ENCODE measurements at regions not wholly inside any gene's neighbourhood (a gene's known extent, or its start where the extent isn't known, plus 50 kb on each side); places are given as distances from the start of the nearest gene placed in this dataset.

DNA sequence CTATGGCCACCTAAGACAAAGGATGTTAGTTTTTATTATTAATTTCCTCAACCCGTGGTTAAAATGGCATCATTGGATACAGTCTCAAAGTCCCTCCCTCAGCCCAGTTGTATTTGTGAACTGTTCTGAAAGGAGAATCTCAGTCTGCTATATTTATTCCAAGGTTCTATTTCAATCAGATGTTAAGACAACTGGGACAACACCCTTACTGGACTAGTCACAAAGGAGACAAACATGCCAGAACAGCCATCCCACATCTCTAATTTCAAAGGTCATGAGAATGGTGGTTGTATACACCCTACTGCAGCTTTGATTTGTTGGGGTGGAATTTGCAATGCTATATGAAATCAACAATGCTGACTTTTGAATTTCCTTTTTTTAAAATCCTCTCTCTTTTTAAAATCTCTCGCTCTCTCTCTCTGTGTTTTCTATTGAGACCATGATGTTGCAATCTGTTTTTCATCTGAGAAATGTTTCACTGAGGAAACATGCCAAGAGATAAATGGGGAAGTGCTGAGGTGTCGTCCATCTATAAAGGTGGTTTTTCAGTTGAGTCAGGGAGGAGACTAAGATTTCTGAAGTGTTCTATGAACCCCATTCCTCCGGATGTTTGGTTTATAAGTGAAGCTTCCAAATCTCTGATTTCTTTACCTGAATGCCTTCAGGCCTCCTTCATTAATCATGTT is 201.5 kb upstream of the GATB start:
- no peaks in the 10 kb centered on the region for H3K36me3 Mint-ChIP-seq (ENCODE audit: low read depth)
- H3K27ac Mint-ChIP-seq = no peak overlapping the region

DNA sequence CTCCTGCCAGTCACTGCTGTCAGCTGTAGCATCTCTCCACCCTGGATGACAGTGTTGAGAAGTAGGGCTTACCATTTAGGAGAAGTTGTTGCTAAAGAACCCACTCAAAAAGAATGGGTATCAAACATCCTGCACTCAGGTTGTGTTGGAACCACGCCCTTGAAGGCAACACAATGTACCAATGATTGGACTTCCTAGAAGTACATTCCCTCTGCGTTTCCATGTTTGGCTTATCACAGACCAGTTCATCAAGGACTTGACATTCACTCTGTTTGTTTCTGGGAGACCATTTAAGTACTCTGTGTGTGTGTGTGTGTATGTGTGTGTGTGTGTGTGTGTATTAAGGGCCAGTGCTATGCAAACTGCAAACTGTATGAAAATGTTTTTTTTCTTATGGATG is 200.6 kb upstream of the GATB start:
- H3K4me1 Mint-ChIP-seq (ENCODE audit: low read depth) = no peaks in the 10 kb centered on the region
- H3K4me3 Mint-ChIP-seq = no peak overlapping the region
- H3K27me3 Mint-ChIP-seq = no peaks in the 10 kb centered on the region
- H3K9me3 Mint-ChIP-seq = peaks cover 3% of the 10 kb centered on the region
- no peaks in the 10 kb centered on the region for H3K36me3 Mint-ChIP-seq (ENCODE audit: low read depth)
- H3K27ac Mint-ChIP-seq = no peak overlapping the region

More for the DNA sequence above, 201.5 kb upstream of the GATB start:
- Mint-ChIP-seq H3K9me3 (peaks cover 3% of the 10 kb centered on the region), H3K4me1 (ENCODE audit: low read depth) (no peaks in the 10 kb centered on the region), H3K27me3 (no peaks in the 10 kb centered on the region), H3K4me3 (no peak overlapping the region)

DNA sequence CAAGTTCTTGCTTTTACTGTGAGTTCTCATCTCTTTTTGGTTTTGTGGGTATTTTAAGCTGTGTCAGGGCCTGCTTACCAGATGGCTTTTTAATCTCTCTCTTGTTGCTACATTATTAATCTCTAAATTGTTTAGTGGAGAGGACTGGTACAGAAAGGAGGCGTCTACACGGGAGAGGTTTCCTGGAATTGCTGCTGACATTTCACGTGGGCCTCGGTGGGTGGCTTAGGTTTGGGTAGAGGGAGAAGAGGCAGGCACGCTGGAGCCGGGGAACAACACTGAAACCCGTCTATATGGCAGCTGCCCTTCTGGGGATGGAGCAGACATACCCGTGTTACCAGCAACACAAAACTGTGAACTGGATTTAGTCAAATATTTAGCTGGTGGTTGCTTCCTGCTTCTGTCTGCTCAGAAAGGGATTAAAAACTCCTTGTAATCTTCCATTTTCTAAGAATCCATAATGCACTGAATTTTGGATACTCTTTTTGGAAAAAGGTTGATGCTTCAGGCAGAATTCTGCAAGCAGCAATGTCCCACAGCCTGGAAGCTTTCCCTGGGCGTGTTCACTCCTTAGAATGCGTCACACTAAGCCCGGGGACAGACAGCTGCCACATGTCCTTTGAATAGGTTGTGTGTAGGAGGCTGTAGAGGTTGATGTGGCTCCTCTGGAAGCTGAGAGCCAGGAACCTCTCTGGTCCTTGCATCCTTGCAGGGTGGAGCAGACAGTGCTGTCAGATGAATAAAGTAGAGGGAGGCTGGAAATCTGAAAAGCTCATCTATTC is 199.8 kb upstream of the GATB start:
- H3K36me3 Mint-ChIP-seq (ENCODE audit: low read depth) = no peaks in the 10 kb centered on the region
- no peak overlapping the region for H3K4me3 Mint-ChIP-seq
- no peaks in the 10 kb centered on the region for H3K4me1 Mint-ChIP-seq (ENCODE audit: low read depth)
- no peak overlapping the region for H3K27ac Mint-ChIP-seq
- peaks cover 3% of the 10 kb centered on the region for H3K9me3 Mint-ChIP-seq
- no peaks in the 10 kb centered on the region for H3K27me3 Mint-ChIP-seq

DNA sequence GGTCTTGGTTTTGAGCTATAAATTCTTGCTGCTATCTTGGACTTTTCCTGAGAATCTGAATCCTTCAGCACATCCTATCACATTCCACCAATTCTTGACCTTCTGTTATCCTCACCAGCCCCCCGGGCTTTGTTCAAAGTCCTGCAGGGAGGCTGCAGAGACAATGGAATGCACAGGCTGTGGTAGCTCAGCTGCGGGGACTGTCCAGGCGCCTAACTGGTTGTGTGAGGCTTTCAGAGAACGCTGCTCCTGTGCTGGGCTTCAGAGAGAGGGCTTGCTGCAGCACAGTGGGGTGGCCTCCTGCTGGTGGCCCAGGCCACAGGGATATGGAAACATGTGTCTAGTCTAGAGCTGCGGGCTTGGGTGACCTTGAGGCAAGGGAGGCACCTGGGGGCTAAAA is 196.3 kb upstream of the GATB start:
- no peak overlapping the region for H3K27ac Mint-ChIP-seq
- H3K9me3 Mint-ChIP-seq = no peaks in the 10 kb centered on the region
- no peak overlapping the region for H3K4me3 Mint-ChIP-seq
- H3K36me3 Mint-ChIP-seq (ENCODE audit: low read depth) = no peaks in the 10 kb centered on the region
- no peaks in the 10 kb centered on the region for H3K4me1 Mint-ChIP-seq (ENCODE audit: low read depth)
- H3K27me3 Mint-ChIP-seq = no peaks in the 10 kb centered on the region

DNA sequence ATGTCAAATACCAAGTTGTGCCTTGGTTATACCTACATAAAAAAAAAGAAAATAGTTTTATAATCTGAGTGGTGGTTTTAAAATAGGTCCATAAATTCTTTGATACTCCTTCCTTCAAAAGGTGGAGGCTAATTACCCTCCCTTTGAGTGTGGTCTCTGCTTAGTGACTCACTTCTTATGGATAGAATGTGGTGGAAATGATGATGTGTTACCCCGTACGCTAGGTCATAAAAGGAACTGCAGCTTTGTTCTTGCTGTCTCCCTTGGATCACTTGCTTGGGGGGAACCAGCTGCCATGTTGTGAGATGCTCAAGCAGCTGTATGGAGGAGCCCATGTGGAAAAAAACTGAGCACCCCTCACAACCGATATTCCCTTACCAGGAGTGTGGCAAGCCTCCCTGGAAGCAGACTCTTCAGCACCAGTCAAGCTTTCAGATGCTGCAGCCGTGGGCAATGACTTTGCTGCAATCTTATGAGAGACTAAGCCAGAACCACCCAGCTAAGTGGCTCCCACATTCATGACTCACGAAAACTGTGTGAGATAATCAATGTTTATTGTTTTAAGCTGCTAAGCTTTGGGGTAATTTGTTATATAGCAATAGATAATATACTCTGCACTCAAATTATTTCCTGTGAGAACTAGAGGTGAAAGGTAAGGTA is 195.0 kb upstream of the GATB start:
- Mint-ChIP-seq H3K36me3 (ENCODE audit: low read depth) (no peaks in the 10 kb centered on the region), H3K27me3 (no peaks in the 10 kb centered on the region), H3K27ac (no peak overlapping the region), H3K4me3 (no peak overlapping the region), H3K9me3 (no peaks in the 10 kb centered on the region), H3K4me1 (ENCODE audit: low read depth) (no peaks in the 10 kb centered on the region)

DNA sequence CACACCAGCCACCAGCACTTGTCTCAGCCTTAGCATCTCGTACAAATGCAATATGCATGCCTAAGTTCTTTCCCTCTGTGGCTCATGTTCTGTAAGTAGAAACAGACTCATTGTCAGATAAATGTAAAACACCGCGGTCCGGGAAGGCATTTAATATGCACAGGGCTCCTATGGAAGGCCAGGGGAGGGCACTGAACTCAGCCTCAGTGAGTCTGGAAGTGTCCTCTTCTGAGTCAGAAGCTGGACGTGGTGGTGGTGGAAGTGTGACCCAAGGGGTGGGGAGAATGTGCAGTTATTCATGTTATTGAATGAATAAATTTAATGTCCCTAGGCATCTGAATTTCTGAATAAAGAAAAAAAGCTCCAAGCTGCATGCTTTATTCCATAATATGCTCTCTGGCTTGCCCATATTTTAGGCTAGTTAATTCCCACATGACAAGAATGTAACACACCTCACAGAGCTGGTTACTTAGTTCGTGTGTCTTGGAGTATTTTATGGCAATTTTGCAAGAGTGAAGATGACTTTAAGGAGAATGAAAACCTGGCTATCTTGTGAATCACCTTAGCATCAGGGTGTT is 193.1 kb upstream of the GATB start:
- H3K4me3 Mint-ChIP-seq = no peak overlapping the region
- no peak overlapping the region for H3K27ac Mint-ChIP-seq
- no peaks in the 10 kb centered on the region for H3K4me1 Mint-ChIP-seq (ENCODE audit: low read depth)
- no peaks in the 10 kb centered on the region for H3K27me3 Mint-ChIP-seq
- no peaks in the 10 kb centered on the region for H3K36me3 Mint-ChIP-seq (ENCODE audit: low read depth)
- H3K9me3 Mint-ChIP-seq = no peaks in the 10 kb centered on the region

DNA sequence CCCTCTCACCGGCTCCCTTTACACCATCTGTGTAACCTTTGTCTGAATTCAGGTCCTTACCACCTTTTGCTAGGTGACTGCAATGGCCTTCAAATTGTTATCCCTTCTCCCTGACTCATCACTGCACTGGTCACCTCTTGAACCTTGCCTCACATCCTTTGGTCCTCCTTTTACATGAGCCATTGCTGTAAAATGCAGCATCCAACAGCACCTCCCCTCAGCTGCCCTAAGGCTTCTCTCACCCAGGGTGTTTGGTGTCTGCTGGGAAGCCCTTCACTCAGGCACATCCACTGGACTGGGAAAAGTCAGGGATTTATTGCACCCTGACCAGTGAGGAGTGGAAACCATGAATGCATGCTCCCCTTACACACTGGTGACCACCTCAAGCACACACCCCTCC is 192.5 kb upstream of the GATB start:
- Mint-ChIP-seq H3K27ac (no peak overlapping the region), H3K4me1 (ENCODE audit: low read depth) (no peaks in the 10 kb centered on the region), H3K27me3 (no peaks in the 10 kb centered on the region), H3K4me3 (no peak overlapping the region), H3K36me3 (ENCODE audit: low read depth) (no peaks in the 10 kb centered on the region), H3K9me3 (no peaks in the 10 kb centered on the region)

DNA sequence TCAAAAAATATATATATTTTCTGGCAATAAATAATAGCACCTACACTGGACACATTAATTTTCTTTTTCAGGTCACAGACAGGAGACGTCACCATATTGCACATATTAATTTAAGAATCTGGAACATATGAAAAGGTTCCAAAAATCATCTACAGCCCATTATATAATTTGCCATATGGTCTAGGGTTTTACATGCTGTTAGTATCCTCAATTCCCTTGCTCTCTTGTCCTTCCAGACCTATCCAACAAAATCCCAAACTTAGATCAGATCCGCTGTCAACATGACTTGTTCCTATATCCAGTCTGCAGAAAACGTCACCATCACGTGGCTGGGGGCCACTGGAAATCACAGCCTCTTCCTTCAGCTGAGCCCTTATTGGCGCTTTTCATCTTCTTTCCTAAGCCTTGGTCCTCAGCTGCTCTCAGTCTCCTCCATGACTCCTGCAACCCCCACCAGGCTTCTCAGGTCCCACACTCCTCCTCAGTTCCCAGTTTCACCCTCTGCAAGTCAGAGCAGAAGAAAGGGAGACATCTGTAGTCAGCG is 192.0 kb upstream of the GATB start:
- Mint-ChIP-seq H3K27me3 (no peaks in the 10 kb centered on the region), H3K4me1 (ENCODE audit: low read depth) (no peaks in the 10 kb centered on the region), H3K9me3 (no peaks in the 10 kb centered on the region), H3K27ac (no peak overlapping the region), H3K4me3 (no peak overlapping the region), H3K36me3 (ENCODE audit: low read depth) (peaks cover 4% of the 10 kb centered on the region)

DNA sequence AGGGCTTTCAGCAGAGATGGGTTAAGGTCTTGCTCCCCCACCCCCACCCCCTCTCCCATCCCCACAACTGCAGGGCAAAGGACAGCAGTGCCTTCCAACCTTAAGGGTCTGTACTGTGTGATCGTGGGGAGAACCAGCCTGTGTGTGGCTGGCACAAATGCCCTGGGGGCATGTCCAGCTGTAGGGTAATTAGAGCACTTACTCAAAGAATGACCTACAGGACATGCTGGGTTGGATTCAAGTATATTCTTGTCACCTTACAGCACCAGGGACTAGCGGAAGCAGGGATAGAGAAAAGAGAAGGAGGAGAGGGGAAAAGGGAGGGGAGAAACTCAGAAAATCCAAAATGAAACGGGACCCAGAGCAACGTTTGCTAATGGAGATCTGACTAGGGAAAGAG is 191.3 kb upstream of the GATB start:
- Mint-ChIP-seq H3K36me3 (ENCODE audit: low read depth) (peaks cover 10% of the 10 kb centered on the region), H3K27me3 (no peaks in the 10 kb centered on the region), H3K4me3 (no peak overlapping the region), H3K9me3 (no peaks in the 10 kb centered on the region), H3K27ac (no peak overlapping the region), H3K4me1 (ENCODE audit: low read depth) (no peaks in the 10 kb centered on the region)

DNA sequence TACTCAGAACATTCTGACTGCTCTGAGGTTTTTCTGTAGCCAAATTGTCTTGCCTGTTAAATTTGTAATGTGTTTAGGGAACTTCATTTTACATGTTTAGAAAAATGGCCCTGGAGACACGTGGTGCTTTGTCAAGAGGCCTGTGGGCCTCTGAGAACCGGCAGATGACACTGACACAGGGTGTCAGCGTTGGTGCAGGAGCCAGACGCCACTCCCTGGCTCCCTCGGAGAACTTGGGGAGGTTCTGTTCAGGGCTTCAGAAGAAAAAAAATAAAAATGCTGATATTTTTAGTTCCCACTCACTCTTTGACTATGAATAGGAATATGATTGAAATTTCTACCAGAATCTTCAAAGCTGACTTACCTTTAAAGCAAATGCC is 190.9 kb upstream of the GATB start:
- Mint-ChIP-seq H3K27ac (no peak overlapping the region), H3K4me3 (no peak overlapping the region), H3K27me3 (no peaks in the 10 kb centered on the region), H3K36me3 (ENCODE audit: low read depth) (peaks cover 13% of the 10 kb centered on the region), H3K9me3 (no peaks in the 10 kb centered on the region), H3K4me1 (ENCODE audit: low read depth) (no peaks in the 10 kb centered on the region)

DNA sequence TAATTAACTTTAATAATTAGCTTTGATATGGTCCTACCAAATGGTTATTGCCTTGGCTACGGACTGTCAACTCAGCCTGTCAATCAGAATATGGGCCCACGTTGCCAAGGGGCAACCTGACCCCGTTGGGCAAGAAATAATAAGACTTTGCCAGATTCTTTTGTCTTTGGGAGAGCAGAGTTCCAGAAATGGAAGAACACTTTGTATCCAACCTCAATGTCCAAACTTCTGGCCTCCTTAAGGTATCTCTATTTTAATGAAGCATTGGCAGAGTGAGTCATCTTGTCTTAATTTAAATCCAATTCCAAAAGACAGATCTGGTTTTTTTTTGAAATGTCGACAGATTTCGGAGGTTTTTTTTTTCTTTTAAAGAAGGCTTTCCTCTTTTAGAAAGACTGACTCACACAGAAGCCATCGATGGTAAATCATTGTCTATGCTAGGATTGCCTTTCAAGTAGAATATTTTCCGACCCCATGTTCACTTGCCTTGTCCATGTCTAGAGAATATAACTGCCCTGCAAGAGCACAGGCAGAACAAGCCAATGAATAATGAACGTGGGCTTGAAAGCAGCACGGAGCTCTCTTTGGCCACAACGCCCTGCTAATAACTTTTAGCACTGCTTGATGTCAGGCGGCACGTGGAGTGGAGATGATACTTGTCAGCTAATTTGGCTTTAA is 190.3 kb upstream of the GATB start:
- Mint-ChIP-seq H3K9me3 (peaks cover 5% of the 10 kb centered on the region), H3K4me1 (ENCODE audit: low read depth) (no peaks in the 10 kb centered on the region), H3K27ac (no peak overlapping the region), H3K36me3 (ENCODE audit: low read depth) (peaks cover 18% of the 10 kb centered on the region), H3K27me3 (no peaks in the 10 kb centered on the region), H3K4me3 (no peak overlapping the region)

DNA sequence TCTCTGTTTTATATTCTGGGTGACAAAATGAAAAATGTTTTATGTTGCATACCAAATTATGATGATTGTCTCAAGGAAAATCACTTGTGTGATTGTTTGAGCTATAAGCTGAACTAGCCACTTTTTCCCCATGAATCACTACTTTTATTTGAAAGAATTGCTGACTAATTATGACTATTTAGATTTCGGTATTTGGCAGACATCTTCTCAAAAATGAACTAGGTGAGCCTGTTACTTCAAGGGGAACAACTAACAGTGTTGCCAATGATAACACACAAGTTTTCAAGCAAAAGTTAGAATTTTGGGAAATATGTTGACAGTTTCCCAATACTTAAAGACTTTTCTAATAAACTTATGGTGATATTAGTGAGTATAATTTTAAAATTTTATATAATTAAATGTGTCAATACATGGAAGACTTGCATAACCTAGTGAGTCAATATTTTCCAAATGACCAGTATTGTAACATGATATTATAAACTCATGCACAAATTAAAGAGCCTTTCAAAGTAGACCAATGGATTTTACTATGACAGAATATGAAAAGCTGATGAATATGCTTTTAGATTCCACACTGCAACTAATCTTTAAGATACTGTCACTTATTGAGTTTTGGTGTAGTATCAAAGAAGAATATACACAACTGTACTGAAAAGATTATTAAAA is 187.7 kb upstream of the GATB start:
- H3K4me1 Mint-ChIP-seq (ENCODE audit: low read depth) = no peaks in the 10 kb centered on the region
- no peak overlapping the region for H3K27ac Mint-ChIP-seq
- no peaks in the 10 kb centered on the region for H3K27me3 Mint-ChIP-seq
- H3K9me3 Mint-ChIP-seq = peaks cover 16% of the 10 kb centered on the region
- H3K36me3 Mint-ChIP-seq (ENCODE audit: low read depth) = peaks cover 19% of the 10 kb centered on the region
- no peak overlapping the region for H3K4me3 Mint-ChIP-seq

DNA sequence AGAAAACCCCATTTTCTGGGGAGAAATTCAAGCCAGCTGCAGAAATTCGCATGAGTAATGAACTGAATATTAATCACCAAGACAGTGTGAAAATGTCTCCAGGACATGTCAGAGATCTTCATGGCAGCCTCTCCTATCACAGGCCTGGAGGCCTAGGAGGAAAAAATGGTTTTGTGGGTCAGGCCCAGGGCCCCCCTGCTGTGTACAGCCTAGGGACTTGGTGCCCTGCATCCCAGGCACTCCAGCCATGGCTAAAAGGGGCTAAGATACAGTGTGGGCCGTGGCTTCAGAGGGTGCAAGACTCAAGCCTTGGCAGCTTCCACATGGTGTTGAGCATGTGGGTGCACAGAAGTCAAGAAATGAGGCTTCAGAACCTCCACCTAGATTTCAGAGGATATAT is 185.9 kb upstream of the GATB start:
- Mint-ChIP-seq H3K9me3 (peaks cover 20% of the 10 kb centered on the region), H3K4me1 (ENCODE audit: low read depth) (no peaks in the 10 kb centered on the region), H3K4me3 (no peak overlapping the region), H3K36me3 (ENCODE audit: low read depth) (peaks cover 19% of the 10 kb centered on the region), H3K27ac (no peak overlapping the region), H3K27me3 (no peaks in the 10 kb centered on the region)

DNA sequence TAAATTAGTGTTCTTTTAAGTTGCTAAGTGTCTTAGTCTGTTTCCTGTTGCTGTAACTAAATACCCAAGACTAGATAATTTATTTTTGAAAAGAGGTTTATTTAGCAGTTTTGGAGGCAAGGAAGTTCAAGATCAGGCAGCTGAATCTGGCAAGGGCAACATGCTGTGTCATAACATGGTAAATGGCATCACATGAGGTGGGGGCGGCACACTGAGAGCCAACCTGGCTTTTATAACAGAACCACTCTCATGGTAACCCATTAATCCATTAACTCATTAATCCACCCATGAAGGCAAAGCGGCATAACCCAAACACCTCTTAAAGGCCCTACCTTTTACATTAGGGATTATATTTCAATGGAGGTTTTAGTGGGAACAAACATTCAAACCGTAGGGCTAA is 182.2 kb upstream of the GATB start:
- Mint-ChIP-seq H3K36me3 (ENCODE audit: low read depth) (peaks cover 17% of the 10 kb centered on the region), H3K4me3 (no peak overlapping the region), H3K4me1 (ENCODE audit: low read depth) (peaks cover 13% of the 10 kb centered on the region), H3K9me3 (peaks cover 24% of the 10 kb centered on the region), H3K27ac (no peak overlapping the region), H3K27me3 (no peaks in the 10 kb centered on the region)
